IMR-90 (cell line): ENCODE measurements at regions not wholly inside any gene's neighbourhood (a gene's known extent, or its start where the extent isn't known, plus 50 kb on each side); places are given as distances from the start of the nearest gene placed in this dataset.

Source experiments
- ATAC-seq: fragments of 200-7000 bp; cut with Tn5 transposase; 2 replicates; pipeline ENCODE4 v1.9.1; 2020; ENCODE audit warnings: low read depth, mild to moderate bottlenecking, moderate library complexity
- BruUV-seq: library from RNA; stranded (reverse); fragments of 400-500 nt; replicated peaks from 2 replicates; lab custom pipeline; 2021; lab: Mats Ljungman, UMichigan
- CTCF ChIA-PET: fragments of 300-600 bp; formaldehyde crosslinking; extraction: SDS; loops from one replicate; lab custom pipeline; 2021; ENCODE audit warnings: antibody characterized with exemption; lab: Yijun Ruan, JAX
- POLR2A ChIA-PET: fragments of 300-600 bp; sonication (Branson Sonifier 250); formaldehyde crosslinking; loops from one replicate; lab custom pipeline; 2022; ENCODE audit warnings: antibody characterized with exemption; ENCODE audit not compliant: unreplicated experiment; lab: Charles Lee
- DNase-seq: peaks from one replicate; pipeline ENCODE4 v3.0.0; 2013
- H2AFZ ChIP-seq: replicated peaks from 2 replicates; pipeline ENCODE3; 2013; ENCODE audit warnings: low read length, mild to moderate bottlenecking; ENCODE audit not compliant: poor library complexity
- H2AK5ac ChIP-seq: 2 replicates; pipeline ENCODE4 v1.6.1; 2013; ENCODE audit warnings: low read depth, low read length, inconsistent platforms
- H2AK9ac ChIP-seq: replicated peaks from 2 replicates; pipeline ENCODE3; 2013; ENCODE audit warnings: mild to moderate bottlenecking, low read depth, low read length, moderate library complexity; ENCODE audit not compliant: poor library complexity
- H2BK120ac ChIP-seq: 2 replicates; pipeline ENCODE4 v1.6.1; 2013; ENCODE audit warnings: low read depth, low read length, inconsistent platforms
- H2BK15ac ChIP-seq: 3 replicates; pipeline ENCODE4 v1.6.1; 2013; ENCODE audit warnings: low read depth, low read length, inconsistent platforms
- H2BK20ac ChIP-seq: 2 replicates; pipeline ENCODE4 v1.6.1; 2013; ENCODE audit warnings: low read depth, mild to moderate bottlenecking, inconsistent platforms, low read length, moderate library complexity
- H2BK5ac ChIP-seq: 2 replicates; pipeline ENCODE4 v1.6.1; 2013; ENCODE audit warnings: mild to moderate bottlenecking, low read depth, low read length, inconsistent platforms; ENCODE audit not compliant: poor library complexity, severe bottlenecking
- H3K14ac ChIP-seq: replicated peaks from 2 replicates; pipeline ENCODE4 v1.6.1; 2013; ENCODE audit warnings: low read depth, low read length, inconsistent platforms
- H3K18ac ChIP-seq: 2 replicates; pipeline ENCODE4 v1.6.1; 2013; ENCODE audit warnings: low read depth, low read length, control low read depth
- H3K23ac ChIP-seq: 2 replicates; pipeline ENCODE4 v1.6.1; 2013; ENCODE audit warnings: low read depth, low read length, inconsistent platforms
- H3K27ac ChIP-seq: 2 replicates; pipeline ENCODE4 v1.5.1; 2013; ENCODE audit warnings: mild to moderate bottlenecking, control low read depth, low read length; ENCODE audit not compliant: insufficient read depth
- H3K27me3 ChIP-seq: 2 replicates; pipeline ENCODE4 v1.6.1; 2013; ENCODE audit warnings: low read length; ENCODE audit not compliant: control insufficient read depth, insufficient read depth
- H3K36me3 ChIP-seq: 2 replicates; pipeline ENCODE4 v1.6.1; 2013; ENCODE audit warnings: low read length, mixed read lengths; ENCODE audit not compliant: control insufficient read depth, insufficient read depth
- H3K4ac ChIP-seq: 2 replicates; pipeline ENCODE4 v1.6.1; 2013; ENCODE audit warnings: low read depth, low read length, inconsistent platforms
- H3K4me1 ChIP-seq: 2 replicates; pipeline ENCODE4 v1.6.1; 2013; ENCODE audit warnings: low read length, mixed read lengths; ENCODE audit not compliant: control insufficient read depth, insufficient read depth
- H3K4me2 ChIP-seq: 2 replicates; pipeline ENCODE4 v1.6.1; 2013; ENCODE audit warnings: low read depth, mild to moderate bottlenecking, control low read depth, low read length, moderate library complexity
- H3K4me3 ChIP-seq: 2 replicates; pipeline ENCODE4 v1.5.1; 2013; ENCODE audit warnings: low read depth, mild to moderate bottlenecking, control low read depth, low read length, moderate library complexity; ENCODE audit not compliant: insufficient read depth
- H3K56ac ChIP-seq: 2 replicates; pipeline ENCODE4 v1.6.1; 2013; ENCODE audit warnings: low read length, inconsistent platforms; ENCODE audit not compliant: insufficient read depth; ENCODE audit errors: extremely low read depth
- H3K79me1 ChIP-seq, 2 experiments: 2 replicates each; pipeline ENCODE4 v1.6.1; 2013; ENCODE audit warnings: low read length in 2 of 2, inconsistent platforms in 1 of 2, low read depth in 1 of 2
- H3K9ac ChIP-seq: 2 replicates; pipeline ENCODE4 v1.6.1; 2013; ENCODE audit warnings: low read depth, low read length, control low read depth
- H3K9me1 ChIP-seq: 2 replicates; pipeline ENCODE4 v1.6.1; 2013; ENCODE audit warnings: low read length, inconsistent platforms; ENCODE audit not compliant: insufficient read depth
- H3K9me3 ChIP-seq: 2 replicates; pipeline ENCODE4 v1.6.1; 2013; ENCODE audit warnings: low read length; ENCODE audit not compliant: control insufficient read depth, insufficient read depth
- H4K20me1 ChIP-seq: 2 replicates; pipeline ENCODE4 v1.6.1; 2013; ENCODE audit warnings: low read length, inconsistent platforms; ENCODE audit not compliant: insufficient read depth
- H4K5ac ChIP-seq: 2 replicates; pipeline ENCODE4 v1.6.1; 2013; ENCODE audit warnings: mild to moderate bottlenecking, low read depth, low read length, control low read depth
- H4K8ac ChIP-seq, 2 experiments: 2 replicates each; pipeline ENCODE4 v1.6.1; 2013; ENCODE audit warnings: low read depth in 2 of 2, low read length in 2 of 2, control low read depth in 1 of 2, inconsistent platforms in 1 of 2
- H4K91ac ChIP-seq: 2 replicates; pipeline ENCODE4 v1.6.1; 2013; ENCODE audit warnings: low read depth, low read length, inconsistent platforms; ENCODE audit not compliant: insufficient read depth
- BHLHE40 ChIP-seq: fragments of 150-350 bp; IDR thresholded peaks from 2 replicates; pipeline ENCODE4 v1.6.1; 2016; ENCODE audit warnings: mild to moderate bottlenecking, low read depth, low read length
- CEBPB ChIP-seq: IDR thresholded peaks from 2 replicates; pipeline ENCODE4 v1.6.1; 2012; ENCODE audit warnings: low read depth, low read length, improper control_type of control experiment
- CHD1 ChIP-seq: IDR thresholded peaks from 2 replicates; pipeline ENCODE4 v1.6.1; 2012; ENCODE audit warnings: low read depth, low read length, improper control_type of control experiment
- FOS ChIP-seq: fragments of 150-350 bp; IDR thresholded peaks from 2 replicates; pipeline ENCODE4 v1.6.1; 2016; ENCODE audit warnings: low read depth, low read length
- MAFK ChIP-seq: IDR thresholded peaks from 2 replicates; pipeline ENCODE4 v1.6.1; 2012; ENCODE audit warnings: low read depth, low read length, improper control_type of control experiment
- MAZ ChIP-seq: IDR thresholded peaks from 2 replicates; pipeline ENCODE4 v1.6.1; 2012; ENCODE audit warnings: low read depth, mild to moderate bottlenecking, low read length, improper control_type of control experiment, moderate library complexity, borderline replicate concordance
- MXI1 ChIP-seq: IDR thresholded peaks from 2 replicates; pipeline ENCODE4 v1.6.1; 2012; ENCODE audit warnings: low read depth, mild to moderate bottlenecking, low read length, moderate library complexity, borderline replicate concordance
- NFE2L2 ChIP-seq: fragments of 150-350 bp; IDR thresholded peaks from 2 replicates; pipeline ENCODE4 v1.6.1; 2016; ENCODE audit warnings: low read depth, mild to moderate bottlenecking, low read length
- POLR2A ChIP-seq: IDR thresholded peaks from 2 replicates; pipeline ENCODE4 v1.6.1; 2012; ENCODE audit warnings: mild to moderate bottlenecking, low read depth, low read length
- RAD21 ChIP-seq: IDR thresholded peaks from 2 replicates; pipeline ENCODE4 v1.6.1; 2012; ENCODE audit warnings: low read length, improper control_type of control experiment
- RCOR1 ChIP-seq: IDR thresholded peaks from 2 replicates; pipeline ENCODE4 v1.6.1; 2012; ENCODE audit warnings: mild to moderate bottlenecking, low read length, improper control_type of control experiment; ENCODE audit not compliant: insufficient replicate concordance
- RFX5 ChIP-seq: IDR thresholded peaks from 2 replicates; pipeline ENCODE4 v1.8.0; 2012; ENCODE audit warnings: low read depth, mild to moderate bottlenecking, low read length, moderate library complexity
- SMC3 ChIP-seq: fragments of 150-350 bp; IDR thresholded peaks from 2 replicates; pipeline ENCODE4 v1.6.1; 2016; ENCODE audit warnings: low read depth, mild to moderate bottlenecking, antibody characterized with exemption, low read length, moderate library complexity
- WGBS, 2 experiments: methylation state at CpG; one replicate each; pipeline versions ENCODE4 v1.1.5 to v1.1.7; 2013; ENCODE audit warnings: missing lambda C conversion rate in 2 of 2; ENCODE audit not compliant: insufficient read length in 1 of 2; ENCODE audit errors: extremely low coverage in 2 of 2; 5-methylcytosine and 5-hydroxymethylcytosine counted together
- dilution Hi-C: fragments of 300-500 bp; cut with HindIII; formaldehyde crosslinking; loops from one replicate; pipeline ENCODE4 v1.14.3; 2018; ENCODE audit warnings: low sequenced_read_pairs; ENCODE audit not compliant: unreplicated experiment
- in situ Hi-C: fragments of 300-500 bp; cut with MboI; formaldehyde crosslinking; loops from 3 replicates; pipeline ENCODE4 v1.14.3; 2019; ENCODE audit warnings: low sequenced_read_pairs, inconsistent platforms, mixed read lengths
- intact Hi-C: fragments of 100-400 bp; cut with micrococcal nuclease; formaldehyde crosslinking; loops from 2 replicates; pipeline ENCODE4 v1.10.0; 2022
- TF ChIP-seq, protein P1 (sequence below): fragments of 150-350 bp; IDR thresholded peaks from 2 replicates; pipeline ENCODE4 v1.6.1; 2017; ENCODE audit warnings: mild to moderate bottlenecking, antibody characterized with exemption, low read length, low read depth
- TF ChIP-seq, protein P2 (sequence below): conservative IDR thresholded peaks from 2 replicates; pipeline ENCODE4 v1.5.1; 2012; ENCODE audit warnings: mild to moderate bottlenecking, low read depth, low read length, improper control_type of control experiment
- TF ChIP-seq, protein P3 (sequence below): fragments of 150-350 bp; IDR thresholded peaks from 2 replicates; pipeline ENCODE4 v1.6.1; 2016; ENCODE audit warnings: low read depth, mild to moderate bottlenecking, low read length, moderate library complexity, borderline replicate concordance

DNA sequence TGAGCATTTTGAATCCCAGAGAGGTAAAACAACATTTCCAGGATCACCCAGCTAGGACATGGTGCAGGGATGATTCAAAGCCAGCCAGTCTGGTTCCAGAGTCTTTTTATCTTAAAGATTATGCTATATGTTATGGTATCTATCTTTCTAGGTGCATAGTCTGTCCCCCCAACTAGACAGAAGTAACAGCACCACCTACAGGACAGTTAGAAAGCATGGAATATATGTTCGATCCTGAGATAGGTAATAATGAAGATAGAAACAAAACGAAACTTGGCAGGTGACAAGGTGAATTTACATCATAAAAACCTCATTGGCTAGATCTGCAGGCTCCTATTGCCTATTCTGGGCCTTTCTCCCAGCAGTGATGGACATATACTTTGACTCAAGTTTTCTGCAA, 723.2 kb downstream of the SMARCA1 start:
- H2BK5ac ChIP-seq = no peak overlapping the region
- no peak overlapping the region for H4K5ac ChIP-seq
- POLR2A ChIA-PET = no interaction called here
- no peak overlapping the region for H4K91ac ChIP-seq
- H3K79me1 ChIP-seq = no peaks in the 10 kb centered on the region
- BruUV-seq = no TSS peak
- no peaks in the 10 kb centered on the region for H3K4me1 ChIP-seq
- no peaks in the 10 kb centered on the region for H4K20me1 ChIP-seq
- no peak overlapping the region for H2AFZ ChIP-seq
- DNase-seq = no peak
- no peak for ATAC-seq
- dilution Hi-C loops (no loop called here), intact Hi-C loops (no loop called here), in situ Hi-C loops (no loop called here)
- no peak overlapping the region for H3K4me2 ChIP-seq
- no peak overlapping the region for H4K8ac ChIP-seq
- H3K9ac ChIP-seq = no peak overlapping the region
- H3K27me3 ChIP-seq = no peaks in the 10 kb centered on the region
- H2BK120ac ChIP-seq = no peak overlapping the region
- H3K9me1 ChIP-seq = no peaks in the 10 kb centered on the region
- H2AK5ac ChIP-seq = no peak overlapping the region
- H3K9me3 ChIP-seq = no peaks in the 10 kb centered on the region
- WGBS, 2 experiments = no CpG with 5 or more reads among the region's 2 CpGs
- H3K4ac ChIP-seq = no peak overlapping the region
- H3K23ac ChIP-seq = no peak overlapping the region
- no peak overlapping the region for H2BK15ac ChIP-seq
- H3K18ac ChIP-seq = no peak overlapping the region
- no peaks in the 10 kb centered on the region for H3K36me3 ChIP-seq
- no peak overlapping the region for H2BK20ac ChIP-seq
- H3K4me3 ChIP-seq = no peak overlapping the region
- CTCF ChIA-PET = no interaction called here
- no peak overlapping the region for H3K27ac ChIP-seq
- TF ChIP-seq BHLHE40 = no peak
- TF ChIP-seq, protein P1, sequence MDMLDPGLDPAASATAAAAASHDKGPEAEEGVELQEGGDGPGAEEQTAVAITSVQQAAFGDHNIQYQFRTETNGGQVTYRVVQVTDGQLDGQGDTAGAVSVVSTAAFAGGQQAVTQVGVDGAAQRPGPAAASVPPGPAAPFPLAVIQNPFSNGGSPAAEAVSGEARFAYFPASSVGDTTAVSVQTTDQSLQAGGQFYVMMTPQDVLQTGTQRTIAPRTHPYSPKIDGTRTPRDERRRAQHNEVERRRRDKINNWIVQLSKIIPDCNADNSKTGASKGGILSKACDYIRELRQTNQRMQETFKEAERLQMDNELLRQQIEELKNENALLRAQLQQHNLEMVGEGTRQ = no peak
- no peak for TF ChIP-seq FOS
- TF ChIP-seq MAZ = no peak
- TF ChIP-seq, protein P2, sequence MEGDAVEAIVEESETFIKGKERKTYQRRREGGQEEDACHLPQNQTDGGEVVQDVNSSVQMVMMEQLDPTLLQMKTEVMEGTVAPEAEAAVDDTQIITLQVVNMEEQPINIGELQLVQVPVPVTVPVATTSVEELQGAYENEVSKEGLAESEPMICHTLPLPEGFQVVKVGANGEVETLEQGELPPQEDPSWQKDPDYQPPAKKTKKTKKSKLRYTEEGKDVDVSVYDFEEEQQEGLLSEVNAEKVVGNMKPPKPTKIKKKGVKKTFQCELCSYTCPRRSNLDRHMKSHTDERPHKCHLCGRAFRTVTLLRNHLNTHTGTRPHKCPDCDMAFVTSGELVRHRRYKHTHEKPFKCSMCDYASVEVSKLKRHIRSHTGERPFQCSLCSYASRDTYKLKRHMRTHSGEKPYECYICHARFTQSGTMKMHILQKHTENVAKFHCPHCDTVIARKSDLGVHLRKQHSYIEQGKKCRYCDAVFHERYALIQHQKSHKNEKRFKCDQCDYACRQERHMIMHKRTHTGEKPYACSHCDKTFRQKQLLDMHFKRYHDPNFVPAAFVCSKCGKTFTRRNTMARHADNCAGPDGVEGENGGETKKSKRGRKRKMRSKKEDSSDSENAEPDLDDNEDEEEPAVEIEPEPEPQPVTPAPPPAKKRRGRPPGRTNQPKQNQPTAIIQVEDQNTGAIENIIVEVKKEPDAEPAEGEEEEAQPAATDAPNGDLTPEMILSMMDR = no peak
- TF ChIP-seq SMC3 = no peak
- TF ChIP-seq MAFK = no peak
- no peak for TF ChIP-seq NFE2L2
- TF ChIP-seq RCOR1 = no peak
- TF ChIP-seq MXI1 = no peak
- TF ChIP-seq, protein P3, sequence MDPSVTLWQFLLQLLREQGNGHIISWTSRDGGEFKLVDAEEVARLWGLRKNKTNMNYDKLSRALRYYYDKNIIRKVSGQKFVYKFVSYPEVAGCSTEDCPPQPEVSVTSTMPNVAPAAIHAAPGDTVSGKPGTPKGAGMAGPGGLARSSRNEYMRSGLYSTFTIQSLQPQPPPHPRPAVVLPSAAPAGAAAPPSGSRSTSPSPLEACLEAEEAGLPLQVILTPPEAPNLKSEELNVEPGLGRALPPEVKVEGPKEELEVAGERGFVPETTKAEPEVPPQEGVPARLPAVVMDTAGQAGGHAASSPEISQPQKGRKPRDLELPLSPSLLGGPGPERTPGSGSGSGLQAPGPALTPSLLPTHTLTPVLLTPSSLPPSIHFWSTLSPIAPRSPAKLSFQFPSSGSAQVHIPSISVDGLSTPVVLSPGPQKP = no peak
- no peak for TF ChIP-seq RFX5
- TF ChIP-seq POLR2A = no peak
- TF ChIP-seq RAD21 = no peak
- TF ChIP-seq CEBPB = no peak
- no peak for TF ChIP-seq CHD1
- H2AK9ac ChIP-seq = no peak overlapping the region
- H3K14ac ChIP-seq = no peak overlapping the region
- H3K56ac ChIP-seq = no peak overlapping the region
